ENCODE measurements at regions not wholly inside any gene's neighbourhood (a gene's known extent, or its start where the extent isn't known, plus 50 kb on each side); places are given as distances from the start of the nearest gene placed in this dataset.

DNA sequence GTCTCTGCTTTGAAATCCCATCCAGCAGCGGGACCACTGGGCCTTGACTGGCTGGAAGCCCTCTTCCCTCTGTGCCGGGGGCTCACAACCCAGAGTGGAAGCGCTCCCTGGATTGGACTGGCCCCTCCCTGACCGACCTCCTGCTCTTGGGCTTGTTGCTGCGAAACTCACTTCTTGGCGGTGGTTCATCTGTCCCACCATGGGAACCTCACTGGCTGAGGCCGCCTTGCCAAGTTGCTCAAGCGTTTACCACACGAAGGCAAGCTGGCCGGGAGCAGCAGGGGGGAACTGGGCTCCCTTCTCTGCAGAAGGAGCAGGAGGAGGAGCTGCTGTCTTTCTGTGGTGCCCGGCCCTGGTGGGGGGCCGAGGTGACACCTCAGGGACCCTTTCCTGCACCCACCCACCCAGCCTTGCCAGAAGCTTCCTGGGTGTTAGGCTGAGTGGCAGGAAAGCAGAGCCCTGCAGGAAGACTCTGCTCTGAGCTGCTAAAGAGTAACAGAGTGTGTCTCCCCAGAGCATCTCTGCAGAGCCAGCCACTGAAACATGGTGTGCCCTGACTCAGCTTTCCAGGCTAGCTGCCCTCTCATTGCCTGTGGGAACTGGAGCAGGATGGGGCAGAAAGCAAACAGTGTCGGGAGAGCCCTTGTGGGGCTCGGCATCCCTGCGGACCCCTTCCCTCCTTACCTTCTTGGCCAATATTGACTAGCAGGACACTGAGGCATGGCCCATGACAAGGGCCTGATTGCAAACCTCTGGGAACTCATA lies 88.5 kb upstream of the ALX4 start:
- DNase-seq (ENCODE audit: low read depth, low spot score) = no peak
- H3K4me3 ChIP-seq (ENCODE audit: insufficient read length, low read depth) = no peak overlapping the region
- H3K27me3 ChIP-seq (ENCODE audit: insufficient read depth, insufficient read length) = no peaks in the 10 kb centered on the region
- H3K9me3 ChIP-seq (ENCODE audit: insufficient read depth, low read length) = no peaks in the 10 kb centered on the region
- TF ChIP-seq YY1 (IDR thresholded peaks at IDR 0.05; ENCODE audit: insufficient read depth, insufficient read length) = no peak
- TF ChIP-seq SUZ12 (IDR thresholded peaks at IDR 0.05; ENCODE audit: extremely low read depth, insufficient read depth, insufficient read length) = no peak
- no peak for TF ChIP-seq ZNF274 (IDR thresholded peaks at IDR 0.05; ENCODE audit: low read depth, low read length)
- no peak overlapping the region for H3K9ac ChIP-seq (ENCODE audit: insufficient read length, low read depth)
- no peaks in the 10 kb centered on the region for H3K36me3 ChIP-seq (ENCODE audit: insufficient read depth, insufficient read length, low read length)
- H3K4me1 ChIP-seq (ENCODE audit: insufficient read depth, insufficient read length) = peaks cover 4% of the 10 kb centered on the region

DNA sequence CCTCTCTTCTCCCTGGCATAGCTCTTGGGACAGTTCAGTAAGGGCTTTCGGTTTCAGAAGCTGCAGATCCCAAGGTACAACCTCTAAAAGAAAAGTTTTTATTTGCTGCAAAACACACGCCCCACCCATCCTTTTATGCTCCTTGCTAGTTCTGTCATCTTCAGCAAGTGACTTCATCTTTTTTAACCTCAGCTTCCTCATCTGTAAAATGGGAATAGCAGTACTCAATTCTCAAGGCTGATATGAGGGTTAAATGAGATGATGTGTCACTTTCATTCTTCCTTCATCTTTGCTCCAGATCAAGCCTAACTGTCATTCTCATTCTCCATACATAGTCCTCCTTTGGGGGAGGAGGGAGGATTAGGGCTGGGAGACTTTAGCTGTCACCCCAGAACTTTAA lies 90.0 kb upstream of the ALX4 start:
- H3K9ac ChIP-seq (ENCODE audit: insufficient read length, low read depth) = no peak overlapping the region
- no peaks in the 10 kb centered on the region for H3K36me3 ChIP-seq (ENCODE audit: insufficient read depth, insufficient read length, low read length)
- TF ChIP-seq ZNF274 (IDR thresholded peaks at IDR 0.05; ENCODE audit: low read depth, low read length) (no peak), YY1 (IDR thresholded peaks at IDR 0.05; ENCODE audit: insufficient read depth, insufficient read length) (no peak), SUZ12 (IDR thresholded peaks at IDR 0.05; ENCODE audit: extremely low read depth, insufficient read depth, insufficient read length) (no peak)
- peaks cover 4% of the 10 kb centered on the region for H3K4me1 ChIP-seq (ENCODE audit: insufficient read depth, insufficient read length)
- DNase-seq (ENCODE audit: low read depth, low spot score) = no peak
- H3K27me3 ChIP-seq (ENCODE audit: insufficient read depth, insufficient read length) = no peaks in the 10 kb centered on the region
- no peak overlapping the region for H3K4me3 ChIP-seq (ENCODE audit: insufficient read length, low read depth)
- H3K9me3 ChIP-seq (ENCODE audit: insufficient read depth, low read length) = no peaks in the 10 kb centered on the region

DNA sequence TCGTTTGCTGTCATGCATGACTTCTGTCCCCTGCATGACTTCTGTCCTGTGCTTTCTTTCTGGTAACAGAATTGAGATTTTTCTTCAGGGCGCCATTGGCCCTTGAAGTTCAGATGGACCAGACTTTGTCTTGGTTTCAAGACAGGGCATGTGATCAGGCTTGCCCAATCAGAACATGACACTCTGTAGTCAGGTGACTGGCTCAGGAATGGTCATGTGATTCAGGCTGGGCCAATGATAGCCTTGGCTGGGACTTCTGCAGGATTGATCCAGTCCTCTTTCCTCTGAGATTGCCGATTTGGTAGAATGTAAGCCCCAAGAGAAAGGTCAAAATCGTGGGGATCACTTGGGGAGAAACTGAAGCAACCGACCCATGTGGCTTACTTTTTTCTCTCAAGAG lies 90.5 kb upstream of the ALX4 start:
- no peak for TF ChIP-seq ZNF274 (IDR thresholded peaks at IDR 0.05; ENCODE audit: low read depth, low read length)
- TF ChIP-seq SUZ12 (IDR thresholded peaks at IDR 0.05; ENCODE audit: extremely low read depth, insufficient read depth, insufficient read length) = no peak
- no peak for TF ChIP-seq YY1 (IDR thresholded peaks at IDR 0.05; ENCODE audit: insufficient read depth, insufficient read length)
- Histone ChIP-seq H3K4me1 (ENCODE audit: insufficient read depth, insufficient read length) (peaks cover 4% of the 10 kb centered on the region), H3K27me3 (ENCODE audit: insufficient read depth, insufficient read length) (no peaks in the 10 kb centered on the region), H3K9ac (ENCODE audit: insufficient read length, low read depth) (no peak overlapping the region), H3K36me3 (ENCODE audit: insufficient read depth, insufficient read length, low read length) (no peaks in the 10 kb centered on the region), H3K9me3 (ENCODE audit: insufficient read depth, low read length) (no peaks in the 10 kb centered on the region), H3K4me3 (ENCODE audit: insufficient read length, low read depth) (no peak overlapping the region)
- no peak for DNase-seq (ENCODE audit: low read depth, low spot score)

DNA sequence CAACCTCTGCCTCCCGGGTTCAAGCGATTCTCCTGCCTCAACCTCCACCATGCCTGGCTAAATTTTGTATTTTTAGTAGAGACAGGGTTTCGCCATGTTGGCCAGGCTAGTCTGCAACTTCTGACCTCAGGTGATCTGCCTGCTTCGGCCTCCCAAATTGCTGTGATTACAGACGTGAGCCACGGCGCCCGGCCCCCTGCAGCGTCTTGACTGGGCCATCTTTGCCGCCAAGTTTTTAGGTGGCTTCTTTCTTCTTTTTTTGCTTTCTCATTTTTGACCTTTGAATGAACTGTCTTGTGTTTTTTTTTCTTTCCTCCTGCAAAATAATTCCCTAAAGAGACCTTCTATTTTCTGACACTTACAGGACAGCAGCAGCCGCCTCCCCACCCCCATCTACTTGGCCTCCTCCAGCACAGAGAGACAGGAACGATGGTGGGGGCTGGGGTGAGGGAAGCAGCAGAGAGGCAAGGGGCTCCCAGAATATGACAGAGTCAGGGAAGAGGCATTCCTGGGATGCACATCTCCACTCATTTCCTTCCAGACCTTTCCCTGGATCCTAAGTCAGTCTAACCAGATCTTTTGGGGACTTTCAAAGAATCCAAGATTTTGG lies 92.6 kb upstream of the ALX4 start:
- Histone ChIP-seq H3K36me3 (ENCODE audit: insufficient read depth, insufficient read length, low read length) (no peaks in the 10 kb centered on the region), H3K4me3 (ENCODE audit: insufficient read length, low read depth) (no peak overlapping the region), H3K9me3 (ENCODE audit: insufficient read depth, low read length) (no peaks in the 10 kb centered on the region), H3K4me1 (ENCODE audit: insufficient read depth, insufficient read length) (peaks cover 4% of the 10 kb centered on the region), H3K27me3 (ENCODE audit: insufficient read depth, insufficient read length) (no peaks in the 10 kb centered on the region), H3K9ac (ENCODE audit: insufficient read length, low read depth) (no peak overlapping the region)
- TF ChIP-seq ZNF274 (IDR thresholded peaks at IDR 0.05; ENCODE audit: low read depth, low read length) = no peak
- no peak for TF ChIP-seq YY1 (IDR thresholded peaks at IDR 0.05; ENCODE audit: insufficient read depth, insufficient read length)
- TF ChIP-seq SUZ12 (IDR thresholded peaks at IDR 0.05; ENCODE audit: extremely low read depth, insufficient read depth, insufficient read length) = no peak
- DNase-seq (ENCODE audit: low read depth, low spot score) = no peak

DNA sequence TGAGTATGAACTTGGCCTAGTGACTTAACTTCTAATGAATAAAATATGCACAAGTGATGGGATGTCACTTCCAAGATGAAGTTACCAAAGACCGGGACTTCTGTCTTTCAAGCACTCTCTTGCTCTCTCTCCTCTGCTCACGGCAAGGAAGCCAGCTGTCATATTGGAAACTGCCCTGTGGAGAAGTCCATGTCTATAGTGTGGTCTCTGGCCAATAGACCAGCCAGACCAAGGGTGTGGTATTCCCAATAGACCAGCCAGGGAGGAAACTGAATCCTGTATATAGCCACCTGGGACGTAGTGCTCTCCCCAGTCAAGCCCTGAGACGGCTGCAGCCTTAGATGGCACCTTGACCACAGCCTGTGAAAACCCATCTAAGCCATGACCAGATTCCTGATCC lies 93.2 kb upstream of the ALX4 start:
- no peaks in the 10 kb centered on the region for H3K36me3 ChIP-seq (ENCODE audit: insufficient read depth, insufficient read length, low read length)
- H3K27me3 ChIP-seq (ENCODE audit: insufficient read depth, insufficient read length) = no peaks in the 10 kb centered on the region
- H3K9me3 ChIP-seq (ENCODE audit: insufficient read depth, low read length) = no peaks in the 10 kb centered on the region
- DNase-seq (ENCODE audit: low read depth, low spot score) = no peak
- H3K4me1 ChIP-seq (ENCODE audit: insufficient read depth, insufficient read length) = peaks cover 4% of the 10 kb centered on the region
- no peak overlapping the region for H3K9ac ChIP-seq (ENCODE audit: insufficient read length, low read depth)
- TF ChIP-seq SUZ12 (IDR thresholded peaks at IDR 0.05; ENCODE audit: extremely low read depth, insufficient read depth, insufficient read length) = no peak
- no peak for TF ChIP-seq ZNF274 (IDR thresholded peaks at IDR 0.05; ENCODE audit: low read depth, low read length)
- TF ChIP-seq YY1 (IDR thresholded peaks at IDR 0.05; ENCODE audit: insufficient read depth, insufficient read length) = no peak
- H3K4me3 ChIP-seq (ENCODE audit: insufficient read length, low read depth) = no peak overlapping the region

DNA sequence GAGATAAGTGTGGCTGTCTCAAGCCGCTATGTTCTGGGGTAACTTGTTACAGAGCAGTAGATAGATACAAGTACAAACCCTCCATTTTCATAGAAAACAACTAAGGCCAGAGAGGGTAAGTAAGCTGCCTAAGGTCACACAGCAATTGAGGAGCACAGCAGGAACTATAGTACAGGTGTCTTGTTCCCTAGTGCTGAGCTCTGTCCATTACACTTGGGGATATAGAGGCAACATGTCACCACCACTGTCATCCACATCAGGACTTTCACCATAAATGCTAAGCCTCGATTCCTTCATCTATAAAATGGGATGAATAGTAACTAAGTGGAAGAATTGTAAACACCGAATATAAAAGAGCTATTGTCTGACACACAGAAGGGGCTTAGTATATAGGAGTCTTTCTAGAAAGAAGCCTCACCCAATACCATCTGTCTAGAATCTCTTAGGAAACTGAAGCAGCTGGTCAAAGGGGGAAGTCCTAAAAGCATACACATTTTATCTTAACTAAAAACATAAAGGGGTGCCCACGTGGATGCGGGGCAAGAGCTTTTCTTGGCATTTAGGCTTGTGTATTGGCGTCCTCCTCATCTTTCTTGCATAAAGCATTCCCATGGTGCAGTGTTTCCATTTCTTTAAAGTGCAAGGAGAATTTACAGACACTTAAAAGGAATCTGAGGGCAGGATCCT lies 93.8 kb upstream of the ALX4 start:
- H3K9me3 ChIP-seq (ENCODE audit: insufficient read depth, low read length) = no peaks in the 10 kb centered on the region
- DNase-seq (ENCODE audit: low read depth, low spot score) = no peak
- TF ChIP-seq YY1 (IDR thresholded peaks at IDR 0.05; ENCODE audit: insufficient read depth, insufficient read length) (no peak), ZNF274 (IDR thresholded peaks at IDR 0.05; ENCODE audit: low read depth, low read length) (no peak), SUZ12 (IDR thresholded peaks at IDR 0.05; ENCODE audit: extremely low read depth, insufficient read depth, insufficient read length) (no peak)
- no peaks in the 10 kb centered on the region for H3K36me3 ChIP-seq (ENCODE audit: insufficient read depth, insufficient read length, low read length)
- peaks cover under 1% of the 10 kb centered on the region for H3K4me1 ChIP-seq (ENCODE audit: insufficient read depth, insufficient read length)
- no peaks in the 10 kb centered on the region for H3K27me3 ChIP-seq (ENCODE audit: insufficient read depth, insufficient read length)
- H3K9ac ChIP-seq (ENCODE audit: insufficient read length, low read depth) = no peak overlapping the region
- H3K4me3 ChIP-seq (ENCODE audit: insufficient read length, low read depth) = no peak overlapping the region

DNA sequence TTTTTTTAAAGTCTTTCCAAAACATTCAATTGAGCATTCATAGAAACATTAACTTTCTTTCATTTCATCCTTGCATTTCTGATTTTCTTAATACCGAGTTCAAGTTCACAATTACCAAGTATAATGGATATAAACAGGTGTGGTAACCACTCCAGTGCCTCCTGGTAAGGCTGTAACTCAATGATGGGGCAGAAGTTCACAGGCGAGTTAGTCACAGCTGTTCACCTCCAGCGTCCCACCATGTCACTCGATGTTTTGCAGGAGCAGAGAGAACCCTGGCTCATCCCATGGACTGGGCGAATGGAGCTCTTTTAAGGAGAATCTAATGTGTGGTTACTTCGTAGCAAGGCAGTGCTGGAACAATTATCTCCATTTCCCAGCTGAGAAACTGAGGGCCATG lies 94.4 kb upstream of the ALX4 start:
- no peak overlapping the region for H3K4me3 ChIP-seq (ENCODE audit: insufficient read length, low read depth)
- no peak overlapping the region for H3K9ac ChIP-seq (ENCODE audit: insufficient read length, low read depth)
- H3K36me3 ChIP-seq (ENCODE audit: insufficient read depth, insufficient read length, low read length) = no peaks in the 10 kb centered on the region
- H3K9me3 ChIP-seq (ENCODE audit: insufficient read depth, low read length) = no peaks in the 10 kb centered on the region
- no peaks in the 10 kb centered on the region for H3K4me1 ChIP-seq (ENCODE audit: insufficient read depth, insufficient read length)
- TF ChIP-seq YY1 (IDR thresholded peaks at IDR 0.05; ENCODE audit: insufficient read depth, insufficient read length) (no peak), SUZ12 (IDR thresholded peaks at IDR 0.05; ENCODE audit: extremely low read depth, insufficient read depth, insufficient read length) (no peak), ZNF274 (IDR thresholded peaks at IDR 0.05; ENCODE audit: low read depth, low read length) (no peak)
- no peak for DNase-seq (ENCODE audit: low read depth, low spot score)
- H3K27me3 ChIP-seq (ENCODE audit: insufficient read depth, insufficient read length) = no peaks in the 10 kb centered on the region

All from NT2/D1 (cell line).